ENCODE measurements at regions not wholly inside any gene's neighbourhood (a gene's known extent, or its start where the extent isn't known, plus 50 kb on each side); places are given as distances from the start of the nearest gene placed in this dataset.

GRCh38 chr2:4947911-4948310 is 744.3 kb upstream of the SOX11 start:
- Histone ChIP-seq H3K9me3 (ENCODE audit: control insufficient read depth, insufficient read depth, low read depth, low read length) (no peaks in the 10 kb centered on the region), H3K4me1 (ENCODE audit: control insufficient read depth, insufficient read depth, low read length) (no peaks in the 10 kb centered on the region), H3K27ac (ENCODE audit: extremely low read depth, low read depth, low read length) (no peak overlapping the region), H3K4me3 (ENCODE audit: low read depth, low read length) (no peak overlapping the region), H3K36me3 (ENCODE audit: control insufficient read depth in 2 of 2, insufficient read depth in 1 of 2, low read length in 2 of 2) (no peaks in the 10 kb centered on the region)
- TF ChIP-seq ZNF585B (tag by site-specific recombination; IDR thresholded peaks at IDR 0.05) (no peak), ZNF146 (tag by site-specific recombination; IDR thresholded peaks at IDR 0.05) (no peak), ZNF521 (tag by site-specific recombination; IDR thresholded peaks at IDR 0.05) (no peak), SP2 (tag by site-specific recombination; IDR thresholded peaks at IDR 0.05) (no peak), ZNF768 (tag by site-specific recombination; IDR thresholded peaks at IDR 0.05) (no peak), ZNF302 (tag by site-specific recombination; IDR thresholded peaks at IDR 0.05; ENCODE audit: low read depth) (no peak), ZNF843 (tag by site-specific recombination; IDR thresholded peaks at IDR 0.05) (no peak), ZNF558 (tag by site-specific recombination; IDR thresholded peaks at IDR 0.05) (no peak), ZNF701 (tag by site-specific recombination; IDR thresholded peaks at IDR 0.05) (no peak), ZNF292 (tag by site-specific recombination; IDR thresholded peaks at IDR 0.05; ENCODE audit: borderline replicate concordance, low read depth) (no peak), ZBTB11 (tag by site-specific recombination; conservative IDR thresholded peaks at IDR 0.05; ENCODE audit: low read depth) (no peak), ZFP37 (tag by site-specific recombination; IDR thresholded peaks at IDR 0.05) (no peak), ZNF639 (tag by site-specific recombination; IDR thresholded peaks at IDR 0.05) (no peak), ZNF792 (tag by site-specific recombination; IDR thresholded peaks at IDR 0.05) (no peak), SP3 (tag by site-specific recombination; IDR thresholded peaks at IDR 0.05) (no peak), PATZ1 (tag by site-specific recombination; IDR thresholded peaks at IDR 0.05) (no peak)
- ChIA-PET POLR2A (no interaction called here), CTCF (interaction anchor here (0.6 kb wide), 1 partner anchor 11 kb away, joined by 3 read pairs; no protein-coding TSS in a partner anchor)

DNA sequence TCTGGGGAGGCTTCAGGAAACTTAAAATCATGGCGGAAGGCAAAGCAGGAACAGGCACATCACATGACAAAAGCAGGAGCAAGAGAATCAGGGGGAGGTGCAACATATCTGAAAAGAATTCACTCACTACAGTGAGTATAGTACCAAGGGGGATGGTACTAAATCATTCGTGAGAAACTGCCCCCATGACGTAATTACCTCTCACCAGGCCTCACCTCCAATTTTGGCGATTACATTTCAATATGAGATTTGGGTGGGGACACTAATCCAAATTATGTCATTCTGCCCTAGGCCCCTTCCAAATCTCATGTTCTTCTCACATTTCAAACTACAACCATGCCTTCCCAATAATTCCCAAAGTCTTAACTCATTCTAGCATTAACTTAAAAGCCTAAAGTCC is 740.8 kb upstream of the SOX11 start:
- H3K36me3 ChIP-seq (ENCODE audit: control insufficient read depth in 2 of 2, insufficient read depth in 1 of 2, low read length in 2 of 2) = no peaks in the 10 kb centered on the region
- no peaks in the 10 kb centered on the region for H3K9me3 ChIP-seq (ENCODE audit: control insufficient read depth, insufficient read depth, low read depth, low read length)
- ChIA-PET CTCF (no interaction called here), POLR2A (no interaction called here)
- TF ChIP-seq, protein P1, sequence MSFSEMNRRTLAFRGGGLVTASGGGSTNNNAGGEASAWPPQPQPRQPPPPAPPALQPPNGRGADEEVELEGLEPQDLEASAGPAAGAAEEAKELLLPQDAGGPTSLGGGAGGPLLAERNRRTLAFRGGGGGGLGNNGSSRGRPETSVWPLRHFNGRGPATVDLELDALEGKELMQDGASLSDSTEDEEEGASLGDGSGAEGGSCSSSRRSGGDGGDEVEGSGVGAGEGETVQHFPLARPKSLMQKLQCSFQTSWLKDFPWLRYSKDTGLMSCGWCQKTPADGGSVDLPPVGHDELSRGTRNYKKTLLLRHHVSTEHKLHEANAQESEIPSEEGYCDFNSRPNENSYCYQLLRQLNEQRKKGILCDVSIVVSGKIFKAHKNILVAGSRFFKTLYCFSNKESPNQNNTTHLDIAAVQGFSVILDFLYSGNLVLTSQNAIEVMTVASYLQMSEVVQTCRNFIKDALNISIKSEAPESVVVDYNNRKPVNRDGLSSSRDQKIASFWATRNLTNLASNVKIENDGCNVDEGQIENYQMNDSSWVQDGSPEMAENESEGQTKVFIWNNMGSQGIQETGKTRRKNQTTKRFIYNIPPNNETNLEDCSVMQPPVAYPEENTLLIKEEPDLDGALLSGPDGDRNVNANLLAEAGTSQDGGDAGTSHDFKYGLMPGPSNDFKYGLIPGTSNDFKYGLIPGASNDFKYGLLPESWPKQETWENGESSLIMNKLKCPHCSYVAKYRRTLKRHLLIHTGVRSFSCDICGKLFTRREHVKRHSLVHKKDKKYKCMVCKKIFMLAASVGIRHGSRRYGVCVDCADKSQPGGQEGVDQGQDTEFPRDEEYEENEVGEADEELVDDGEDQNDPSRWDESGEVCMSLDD (tag by site-specific recombination; IDR thresholded peaks at IDR 0.05) = no peak
- TF ChIP-seq ZBTB1 (tag by site-specific recombination; IDR thresholded peaks at IDR 0.05) = no peak
- TF ChIP-seq ZNF248 (tag by site-specific recombination; IDR thresholded peaks at IDR 0.05) = no peak
- no peak for TF ChIP-seq ZNF223 (tag by site-specific recombination; IDR thresholded peaks at IDR 0.05)
- H3K4me1 ChIP-seq (ENCODE audit: control insufficient read depth, insufficient read depth, low read length) = no peaks in the 10 kb centered on the region
- H3K4me3 ChIP-seq (ENCODE audit: low read depth, low read length) = no peak overlapping the region
- H3K27ac ChIP-seq (ENCODE audit: extremely low read depth, low read depth, low read length) = no peak overlapping the region
